Duodenal mucosa (tissue), 2 donors: ENCODE measurements at regions not wholly inside any gene's neighbourhood (a gene's known extent, or its start where the extent isn't known, plus 50 kb on each side); places are given as distances from the start of the nearest gene placed in this dataset.

Source experiments
- H3K27ac ChIP-seq: one replicate; pipeline ENCODE4 v1.7.0; 2013; ENCODE audit warnings: low read depth, low read length
- H3K27me3 ChIP-seq, 2 donors: one replicate each; pipeline ENCODE4 v1.7.0; 2013; ENCODE audit warnings: low read length in 2 of 2, control low read depth in 1 of 2; ENCODE audit not compliant: insufficient read depth in 2 of 2, control insufficient read depth in 1 of 2
- H3K36me3 ChIP-seq, 2 donors: one replicate each; pipeline ENCODE4 v1.7.0; 2013; ENCODE audit warnings: low read length in 2 of 2, control low read depth in 1 of 2; ENCODE audit not compliant: insufficient read depth in 2 of 2, control insufficient read depth in 1 of 2
- H3K4me1 ChIP-seq, 2 donors: one replicate each; pipeline ENCODE4 v1.7.0; 2013; ENCODE audit warnings: low read length in 2 of 2, control low read depth in 1 of 2; ENCODE audit not compliant: insufficient read depth in 2 of 2, control insufficient read depth in 1 of 2
- H3K4me3 ChIP-seq, 2 donors: one replicate each; pipeline ENCODE4 v1.7.0; 2013; ENCODE audit warnings: low read length in 2 of 2, low read depth in 1 of 2
- H3K9ac ChIP-seq, 2 donors: one replicate each; pipeline ENCODE4 v1.7.0; 2013; ENCODE audit warnings: low read length in 2 of 2, low read depth in 1 of 2
- H3K9me3 ChIP-seq, 2 donors: one replicate each; pipeline ENCODE4 v1.7.0; 2013; ENCODE audit warnings: low read length in 2 of 2, control low read depth in 1 of 2; ENCODE audit not compliant: control insufficient read depth in 1 of 2

DNA sequence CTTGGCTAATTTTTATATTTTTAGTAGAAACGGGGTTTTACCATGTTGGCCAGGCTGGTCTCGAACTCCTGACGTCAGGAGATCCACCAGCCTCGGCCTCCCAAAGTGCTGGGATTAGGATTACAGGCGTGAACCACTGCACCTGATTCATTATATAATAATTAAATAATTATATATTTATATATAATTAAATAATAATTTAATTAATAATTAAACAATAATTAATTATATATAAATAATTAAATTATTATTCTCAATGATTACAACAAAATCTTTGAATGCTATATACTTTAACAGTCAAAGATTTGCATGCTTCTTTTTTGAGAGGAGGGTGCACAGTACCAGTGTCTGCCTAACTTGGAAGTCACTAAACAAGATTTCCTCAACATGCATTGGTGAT lies 872.3 kb downstream of the EFNB2 start:
- H3K9me3 ChIP-seq, result no peaks in the 10 kb centered on the region
- H3K36me3 ChIP-seq, result no peaks in the 10 kb centered on the region
- H3K9ac ChIP-seq, result no peak overlapping the region
- H3K27me3 ChIP-seq, result no peaks in the 10 kb centered on the region
- no peak overlapping the region for H3K27ac ChIP-seq
- no peak overlapping the region for H3K4me3 ChIP-seq
- H3K4me1 ChIP-seq, result no peaks in the 10 kb centered on the region

DNA sequence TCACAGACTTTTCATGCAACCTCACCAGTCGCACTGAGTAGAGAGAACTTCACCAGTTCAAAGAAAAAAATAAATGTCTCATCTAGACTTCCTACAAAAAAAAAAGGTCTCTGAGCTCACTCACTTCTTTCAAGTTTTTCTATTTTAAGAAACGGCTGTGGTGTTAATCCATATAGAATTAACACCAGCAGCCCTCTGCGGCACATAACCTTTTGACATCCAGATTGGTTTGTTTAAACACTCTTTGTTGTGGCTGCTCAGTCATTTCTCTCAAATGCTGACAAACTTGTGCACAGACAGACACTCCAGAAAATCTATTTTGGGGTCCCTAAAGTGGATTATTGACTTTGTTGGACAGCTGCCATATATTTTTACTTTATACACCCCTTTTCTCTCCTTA lies 874.9 kb downstream of the EFNB2 start:
- Histone ChIP-seq H3K4me3 (no peak overlapping the region), H3K9ac (no peak overlapping the region), H3K4me1 (no peaks in the 10 kb centered on the region), H3K27ac (no peak overlapping the region), H3K27me3 (no peaks in the 10 kb centered on the region), H3K9me3 (no peaks in the 10 kb centered on the region), H3K36me3 (no peaks in the 10 kb centered on the region)

DNA sequence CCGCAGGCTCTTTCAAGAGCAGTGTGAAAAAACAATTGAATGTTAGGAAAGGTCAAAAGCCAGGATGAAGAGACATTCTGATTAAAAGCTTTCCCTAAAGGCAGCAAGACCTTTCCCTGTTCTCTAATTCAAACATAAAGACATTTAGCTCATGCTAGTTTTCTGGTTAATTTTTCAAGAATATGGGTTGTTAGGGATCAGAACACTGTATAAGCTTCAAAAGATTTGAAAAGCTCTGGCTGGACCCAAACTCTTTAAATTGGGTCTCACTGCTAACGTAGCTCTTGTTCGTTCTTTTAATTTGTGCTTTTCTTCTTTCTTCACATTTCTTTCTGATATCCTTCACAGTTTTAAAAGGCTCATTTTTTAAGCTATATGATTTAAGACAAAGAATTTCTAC lies 877.0 kb downstream of the EFNB2 start:
- Histone ChIP-seq H3K4me3 (no peak overlapping the region), H3K4me1 (no peaks in the 10 kb centered on the region), H3K9ac (no peak overlapping the region), H3K9me3 (no peaks in the 10 kb centered on the region), H3K27me3 (no peaks in the 10 kb centered on the region), H3K27ac (no peak overlapping the region), H3K36me3 (no peaks in the 10 kb centered on the region)

DNA sequence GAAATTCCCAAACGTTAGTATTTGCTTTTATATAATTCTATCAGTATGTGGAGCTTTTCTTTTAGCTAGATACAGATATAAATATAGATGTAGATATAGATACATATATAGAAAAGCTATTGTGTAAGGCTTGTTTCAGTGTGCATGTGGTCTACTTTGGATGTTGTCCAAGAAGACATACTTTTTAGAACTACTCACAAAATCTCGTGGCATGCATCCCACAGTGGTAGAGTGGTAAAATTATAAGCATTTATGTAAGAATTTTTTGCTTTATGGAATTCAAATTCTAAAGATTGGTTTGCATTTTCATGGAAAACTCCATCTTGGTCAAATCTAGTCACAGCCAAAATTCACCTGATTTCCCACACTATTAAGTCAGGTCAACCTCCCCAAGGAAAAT lies 880.4 kb downstream of the EFNB2 start:
- no peak overlapping the region for H3K9ac ChIP-seq
- H3K27me3 ChIP-seq, result no peaks in the 10 kb centered on the region
- no peak overlapping the region for H3K4me3 ChIP-seq
- no peak overlapping the region for H3K27ac ChIP-seq
- H3K36me3 ChIP-seq, result no peaks in the 10 kb centered on the region
- no peaks in the 10 kb centered on the region for H3K9me3 ChIP-seq
- no peaks in the 10 kb centered on the region for H3K4me1 ChIP-seq

DNA sequence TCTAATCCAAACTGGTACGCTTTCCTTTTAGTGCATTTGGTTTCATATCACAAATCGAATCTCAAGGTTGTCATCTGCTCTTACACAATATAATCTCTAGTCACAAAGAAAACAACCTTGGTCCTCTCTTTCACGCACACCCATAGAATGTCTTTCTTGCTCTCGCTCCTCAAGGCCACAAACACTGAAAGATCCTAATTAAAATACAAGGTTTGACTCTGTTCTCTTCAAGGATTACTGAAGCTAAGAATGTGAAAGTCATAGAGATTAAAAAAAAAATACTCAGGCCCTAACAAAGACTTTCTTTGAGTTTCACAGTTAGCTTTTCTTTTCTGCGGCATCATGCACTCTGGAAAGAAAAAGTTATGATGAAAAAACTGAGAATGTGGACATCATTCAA lies 891.5 kb downstream of the EFNB2 start:
- H3K27me3 ChIP-seq, result no peaks in the 10 kb centered on the region
- no peak overlapping the region for H3K9ac ChIP-seq
- H3K36me3 ChIP-seq, result no peaks in the 10 kb centered on the region
- H3K4me3 ChIP-seq, result no peak overlapping the region
- peaks cover 5 to 11% of the 10 kb centered on the region in 2 donors for H3K9me3 ChIP-seq
- no peaks in the 10 kb centered on the region for H3K4me1 ChIP-seq
- no peak overlapping the region for H3K27ac ChIP-seq

DNA sequence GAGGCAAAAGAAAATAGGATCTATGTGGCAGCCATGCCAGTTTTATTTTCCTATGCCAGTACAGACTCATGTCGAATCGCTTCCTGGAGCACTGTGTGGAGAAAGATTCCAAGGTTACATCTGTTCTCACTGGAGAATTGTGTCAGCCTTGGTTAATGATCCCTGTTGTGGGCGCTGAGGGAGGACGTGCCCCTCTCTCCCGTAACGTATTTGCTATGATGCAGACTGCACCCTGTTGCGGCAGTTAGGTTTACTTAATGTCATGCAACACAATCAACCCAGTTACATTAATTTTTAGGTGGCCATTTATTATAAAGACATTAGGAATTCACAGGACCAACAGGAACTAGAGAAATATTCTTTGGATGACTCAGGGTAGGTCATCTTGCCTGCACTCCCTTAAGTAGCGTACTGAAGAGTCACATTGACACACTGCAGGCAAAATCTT lies 892.9 kb downstream of the EFNB2 start:
- Histone ChIP-seq H3K9ac (no peak overlapping the region), H3K9me3 (no peaks in the 10 kb centered on the region), H3K36me3 (no peaks in the 10 kb centered on the region), H3K4me1 (no peaks in the 10 kb centered on the region), H3K27ac (no peak overlapping the region), H3K4me3 (no peak overlapping the region), H3K27me3 (no peaks in the 10 kb centered on the region)

DNA sequence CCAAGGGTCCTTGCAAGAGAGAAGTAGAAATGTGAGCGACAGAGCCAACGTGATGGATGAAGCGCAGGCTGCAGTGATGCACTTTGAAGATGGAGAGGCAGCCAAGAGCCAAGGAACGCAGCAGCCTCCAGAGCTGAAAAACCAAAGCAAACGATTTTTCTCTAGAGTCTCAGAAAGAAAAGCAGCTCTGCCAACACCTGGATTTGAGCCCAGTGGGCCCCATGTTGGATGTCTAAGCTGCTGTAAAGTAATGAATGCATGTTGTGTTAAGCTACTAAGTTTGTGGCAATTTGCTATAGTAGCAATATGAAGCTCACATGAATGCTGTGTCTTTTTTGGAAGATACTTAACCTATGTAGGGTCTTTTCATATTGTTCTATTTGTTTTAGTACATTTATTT lies 894.3 kb downstream of the EFNB2 start:
- H3K4me3 ChIP-seq, result no peak overlapping the region
- H3K27me3 ChIP-seq, result no peaks in the 10 kb centered on the region
- no peak overlapping the region for H3K27ac ChIP-seq
- no peak overlapping the region for H3K9ac ChIP-seq
- H3K36me3 ChIP-seq, result no peaks in the 10 kb centered on the region
- H3K4me1 ChIP-seq, result no peaks in the 10 kb centered on the region
- no peaks in the 10 kb centered on the region for H3K9me3 ChIP-seq

DNA sequence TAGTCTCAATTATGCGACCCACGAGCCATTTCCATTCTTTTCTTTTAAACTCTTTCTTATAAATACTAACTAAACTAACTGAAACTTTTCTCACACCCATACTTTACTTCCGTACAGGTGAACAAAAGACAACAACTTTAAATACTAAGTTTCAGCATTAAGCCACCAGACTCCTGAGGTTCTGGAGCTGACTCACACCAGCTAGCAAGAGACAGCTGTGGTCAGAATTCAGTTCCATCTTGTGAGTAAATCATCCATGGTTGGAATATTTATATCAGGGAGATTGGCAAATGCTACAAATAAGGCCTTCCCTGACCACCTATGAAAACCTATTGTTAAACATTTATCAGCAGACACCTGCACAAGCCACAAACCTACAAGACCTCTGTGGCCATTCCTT lies 897.0 kb downstream of the EFNB2 start:
- no peak overlapping the region for H3K9ac ChIP-seq
- H3K27ac ChIP-seq, result no peak overlapping the region
- no peaks in the 10 kb centered on the region for H3K36me3 ChIP-seq
- no peak overlapping the region for H3K4me3 ChIP-seq
- H3K27me3 ChIP-seq, result no peaks in the 10 kb centered on the region
- H3K9me3 ChIP-seq, result no peaks in the 10 kb centered on the region
- H3K4me1 ChIP-seq, result no peaks in the 10 kb centered on the region

DNA sequence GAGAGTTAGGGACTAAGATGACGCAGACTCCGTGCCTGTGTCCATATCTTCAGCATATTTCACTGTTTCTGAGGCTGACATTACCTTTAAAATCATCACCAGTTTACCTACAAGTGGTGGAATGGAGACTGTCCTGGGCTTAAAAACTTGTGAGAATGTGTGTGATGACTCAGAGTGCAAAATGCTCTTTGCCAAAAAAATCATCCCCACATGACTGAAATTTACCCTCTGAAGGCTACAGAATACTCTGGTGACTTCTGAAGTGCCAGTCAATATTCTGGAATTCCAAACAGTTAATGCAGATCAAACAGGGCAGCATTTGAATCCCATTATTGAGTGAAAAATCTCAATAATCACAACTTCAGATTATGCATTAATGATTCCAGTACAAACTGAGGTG lies 901.4 kb downstream of the EFNB2 start:
- H3K36me3 ChIP-seq, result no peaks in the 10 kb centered on the region
- H3K4me1 ChIP-seq, result no peaks in the 10 kb centered on the region
- no peak overlapping the region for H3K27ac ChIP-seq
- no peaks in the 10 kb centered on the region for H3K9me3 ChIP-seq
- H3K27me3 ChIP-seq, result no peaks in the 10 kb centered on the region
- no peak overlapping the region for H3K9ac ChIP-seq
- no peak overlapping the region for H3K4me3 ChIP-seq

DNA sequence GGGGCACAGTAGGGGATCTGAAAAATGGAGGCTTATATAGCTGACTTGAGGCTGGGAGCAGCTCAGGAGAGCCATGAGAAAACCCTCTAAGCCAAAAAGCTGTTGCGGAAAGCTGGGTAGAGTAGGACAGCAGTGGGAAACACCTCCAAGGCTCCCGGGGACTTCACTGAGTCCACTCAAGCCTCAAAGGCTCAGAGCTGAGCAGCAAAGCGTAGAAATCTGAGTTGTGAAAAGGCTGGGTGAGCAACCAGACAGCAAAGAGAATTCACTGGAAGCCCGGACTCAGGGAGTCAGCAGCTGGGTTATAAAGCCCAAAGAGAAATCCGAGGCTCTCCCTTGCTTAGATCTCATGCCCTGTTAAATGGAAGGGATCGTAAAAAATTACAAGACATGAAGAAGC lies 905.0 kb downstream of the EFNB2 start:
- H3K36me3 ChIP-seq, result no peaks in the 10 kb centered on the region
- no peak overlapping the region for H3K4me3 ChIP-seq
- H3K9ac ChIP-seq, result no peak overlapping the region
- H3K9me3 ChIP-seq, result no peaks in the 10 kb centered on the region
- no peak overlapping the region for H3K27ac ChIP-seq
- H3K27me3 ChIP-seq, result no peaks in the 10 kb centered on the region
- no peaks in the 10 kb centered on the region for H3K4me1 ChIP-seq

DNA sequence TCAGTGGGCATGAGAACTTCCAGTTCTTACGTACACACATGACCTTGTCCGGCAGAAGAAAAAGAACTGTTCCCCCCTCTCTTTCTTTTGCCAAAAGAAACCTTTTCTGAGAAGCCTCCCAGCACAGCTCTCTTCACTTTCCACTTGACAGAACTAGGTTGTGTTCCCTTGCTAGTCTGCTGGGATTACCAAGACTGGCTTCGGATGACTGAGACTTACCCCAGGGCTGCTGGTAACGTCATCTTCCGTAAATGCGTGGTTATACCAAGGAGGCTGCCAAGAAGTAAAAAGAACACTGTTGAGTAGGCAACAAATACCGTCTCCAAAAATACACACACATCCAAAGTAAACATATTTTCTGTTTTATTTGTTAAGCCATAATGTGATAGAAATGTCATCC lies 908.2 kb downstream of the EFNB2 start:
- Histone ChIP-seq H3K9ac (no peak overlapping the region), H3K4me1 (no peaks in the 10 kb centered on the region), H3K4me3 (no peak overlapping the region), H3K36me3 (no peaks in the 10 kb centered on the region), H3K27ac (no peak overlapping the region), H3K27me3 (no peaks in the 10 kb centered on the region), H3K9me3 (no peaks in the 10 kb centered on the region)
